HCT116 (cell line): ENCODE measurements at regions not wholly inside any gene's neighbourhood (a gene's known extent, or its start where the extent isn't known, plus 50 kb on each side); places are given as distances from the start of the nearest gene placed in this dataset.

ENCODE experiments used
- ATAC-seq: fragments of 200-7000 bp; cut with Tn5 transposase; 2 replicates; pipeline ENCODE4 v1.9.1; 2020; ENCODE audit warnings: mild to moderate bottlenecking, moderate library complexity
- BruUV-seq: library from RNA; stranded (reverse); fragments of 400-500 nt; replicated peaks from 2 replicates; lab custom pipeline; 2021; lab: Mats Ljungman, UMichigan
- CTCF ChIA-PET: fragments of 300-600 bp; sonication (Branson Sonifier 250); formaldehyde crosslinking; loops from one replicate; lab custom pipeline; 2021; ENCODE audit warnings: antibody characterized with exemption; lab: Charles Lee
- POLR2A ChIA-PET: fragments of 300-600, 350-600 bp; sonication (Branson Sonifier 250); formaldehyde crosslinking; loops from one replicate; lab custom pipeline; 2021; ENCODE audit warnings: antibody characterized with exemption; lab: Charles Lee
- RAD21 ChIA-PET, 2 experiments: fragments of 300-600 bp; sonication (Branson Sonifier 250); formaldehyde crosslinking; loops; one replicate each; lab custom pipeline; 2023; ENCODE audit warnings: low total read pairs in 2 of 2; ENCODE audit not compliant: uncharacterized antibody in 2 of 2, unreplicated experiment in 2 of 2, low non-redundant PET in 1 of 2; lab: Charles Lee
- DNase-seq: peaks from one replicate; pipeline ENCODE4 v3.0.0-alpha.2; 2010; ENCODE audit warnings: low read depth, low spot score
- H2AFZ ChIP-seq: fragments of 200-600 bp; shearing (Covaris generic), sonication (generic); 2 replicates; pipeline ENCODE4 v1.6.1; 2017; ENCODE audit warnings: low read depth, mixed run types, mixed read lengths, antibody characterized with exemption, low read length; ENCODE audit not compliant: poor library complexity, severe bottlenecking
- H3K27ac ChIP-seq: 2 replicates; pipeline ENCODE4 v1.5.1; 2012; ENCODE audit warnings: low read depth, low read length
- H3K27me3 ChIP-seq: fragments of 200-600 bp; sonication (generic); 2 replicates; pipeline ENCODE4 v1.6.1; 2016; ENCODE audit warnings: mixed run types, low read length, mixed read lengths; ENCODE audit not compliant: insufficient read depth
- H3K36me3 ChIP-seq, 2 experiments: fragments of 200-500 bp in 1 of 2; fragments of 200-600 bp in 1 of 2; sonication (Bioruptor generic) in 1 of 2; sonication (generic) in 1 of 2; 2 replicates each; pipeline versions ENCODE4 v1.5.1 to v1.6.1; 2014 to 2016; ENCODE audit warnings: low read length in 2 of 2, inconsistent platforms in 1 of 2, mixed read lengths in 1 of 2, mixed run types in 1 of 2; ENCODE audit not compliant: insufficient read depth in 2 of 2, control insufficient read depth in 1 of 2
- H3K4me1 ChIP-seq, 2 experiments: fragments of 200-600 bp in 1 of 2; sonication (generic) in 1 of 2; 2 replicates each; pipeline versions ENCODE4 v1.5.1 to v1.6.1; 2012 to 2017; ENCODE audit warnings: low read length in 2 of 2, inconsistent platforms in 1 of 2, mild to moderate bottlenecking in 1 of 2, mixed read lengths in 1 of 2, mixed run types in 1 of 2, moderate library complexity in 1 of 2; ENCODE audit not compliant: insufficient read depth in 2 of 2, control insufficient read depth in 1 of 2
- H3K4me2 ChIP-seq: fragments of 200-600 bp; sonication (generic); 2 replicates; pipeline ENCODE4 v1.6.1; 2017; ENCODE audit warnings: mixed run types, low read length, mixed read lengths
- H3K4me3 ChIP-seq, 2 experiments: fragments of 200-600 bp in 1 of 2; sonication (generic) in 1 of 2; replicated peaks in 1 of 2; 2 replicates each; pipeline ENCODE4 v1.5.1; 2011 to 2016; ENCODE audit warnings: low read length in 2 of 2, control low read depth in 1 of 2, low read depth in 1 of 2, mild to moderate bottlenecking in 1 of 2, mixed read lengths in 1 of 2, mixed run types in 1 of 2
- H3K79me2 ChIP-seq: fragments of 200-600 bp; sonication (generic); 2 replicates; pipeline ENCODE4 v1.6.1; 2017; ENCODE audit warnings: mild to moderate bottlenecking, mixed run types, low read length, moderate library complexity, mixed read lengths; ENCODE audit not compliant: insufficient read depth
- H3K9ac ChIP-seq: fragments of 200-600 bp; sonication (generic); 2 replicates; pipeline ENCODE4 v1.6.1; 2016; ENCODE audit warnings: low read length, mixed read lengths
- H3K9me2 ChIP-seq: fragments of 200-600 bp; sonication (generic), shearing (Covaris generic); 2 replicates; pipeline ENCODE4 v1.6.1; 2017; ENCODE audit warnings: mixed run types, mild to moderate bottlenecking, moderate library complexity; ENCODE audit not compliant: insufficient read depth
- H3K9me3 ChIP-seq, 2 experiments: fragments of 200-500 bp in 1 of 2; fragments of 200-600 bp in 1 of 2; sonication (Bioruptor generic) in 1 of 2; sonication (generic) in 1 of 2; 2 replicates each; pipeline ENCODE4 v1.6.1; 2014 to 2017; ENCODE audit warnings: low read length in 2 of 2, mixed read lengths in 2 of 2, inconsistent platforms in 1 of 2, low read depth in 1 of 2, mild to moderate bottlenecking in 1 of 2, mixed run types in 1 of 2, moderate library complexity in 1 of 2; ENCODE audit not compliant: control insufficient read depth in 1 of 2, insufficient read depth in 1 of 2
- H4K20me1 ChIP-seq: fragments of 200-600 bp; sonication (generic), shearing (Covaris generic); 2 replicates; pipeline ENCODE4 v1.6.1; 2017; ENCODE audit warnings: mixed run types, mild to moderate bottlenecking, moderate library complexity; ENCODE audit not compliant: insufficient read depth
- CBX3 ChIP-seq: IDR thresholded peaks from 2 replicates; pipeline ENCODE4 v1.6.1; 2012; ENCODE audit warnings: low read depth
- CEBPB ChIP-seq: IDR thresholded peaks from 2 replicates; pipeline ENCODE4 v1.6.1; 2012; ENCODE audit warnings: low read depth
- EGR1 ChIP-seq: IDR thresholded peaks from 2 replicates; pipeline ENCODE4 v1.6.1; 2012; ENCODE audit warnings: low read depth
- ELF1 ChIP-seq: IDR thresholded peaks from 2 replicates; pipeline ENCODE4 v1.6.1; 2012; ENCODE audit warnings: low read depth, borderline replicate concordance
- FOSL1 ChIP-seq: IDR thresholded peaks from 2 replicates; pipeline ENCODE4 v1.6.1; 2012; ENCODE audit warnings: low read depth
- JUND ChIP-seq: IDR thresholded peaks from 2 replicates; pipeline ENCODE4 v1.6.1; 2012
- POLR2A ChIP-seq: IDR thresholded peaks from 2 replicates; pipeline ENCODE4 v1.7.0; 2011; ENCODE audit warnings: borderline replicate concordance; ENCODE audit not compliant: insufficient read depth, insufficient read length; ENCODE audit errors: extremely low read depth
- POLR2AphosphoS5 ChIP-seq: IDR thresholded peaks from 2 replicates; pipeline ENCODE4 v1.6.1; 2011; ENCODE audit warnings: mild to moderate bottlenecking, low read depth, low read length, moderate library complexity
- RAD21 ChIP-seq: IDR thresholded peaks from 2 replicates; pipeline ENCODE4 v1.6.1; 2012; ENCODE audit warnings: low read depth, mild to moderate bottlenecking
- SIN3A ChIP-seq: IDR thresholded peaks from 2 replicates; pipeline ENCODE4 v1.6.1; 2012; ENCODE audit warnings: low read depth
- SRF ChIP-seq: IDR thresholded peaks from 2 replicates; pipeline ENCODE4 v1.6.1; 2012; ENCODE audit warnings: low read depth
- ZNF274 ChIP-seq: fragments of 200-500 bp; sonication (Bioruptor generic); IDR thresholded peaks from 2 replicates; pipeline ENCODE4 v1.6.1; 2014; ENCODE audit warnings: mild to moderate bottlenecking, low read depth, low read length, inconsistent platforms
- intact Hi-C: fragments of 100-400 bp; cut with micrococcal nuclease; formaldehyde crosslinking; loops from 2 replicates; pipeline ENCODE4 v1.10.0; 2022
- TF ChIP-seq, protein P1 (sequence below): IDR thresholded peaks from 2 replicates; pipeline ENCODE4 v1.6.1; 2011; ENCODE audit warnings: mild to moderate bottlenecking, low read length, moderate library complexity; ENCODE audit not compliant: insufficient replicate concordance; ENCODE audit errors: extremely low read depth
- TF ChIP-seq, protein P2 (sequence below): IDR thresholded peaks from 2 replicates; pipeline ENCODE4 v1.6.1; 2012

DNA sequence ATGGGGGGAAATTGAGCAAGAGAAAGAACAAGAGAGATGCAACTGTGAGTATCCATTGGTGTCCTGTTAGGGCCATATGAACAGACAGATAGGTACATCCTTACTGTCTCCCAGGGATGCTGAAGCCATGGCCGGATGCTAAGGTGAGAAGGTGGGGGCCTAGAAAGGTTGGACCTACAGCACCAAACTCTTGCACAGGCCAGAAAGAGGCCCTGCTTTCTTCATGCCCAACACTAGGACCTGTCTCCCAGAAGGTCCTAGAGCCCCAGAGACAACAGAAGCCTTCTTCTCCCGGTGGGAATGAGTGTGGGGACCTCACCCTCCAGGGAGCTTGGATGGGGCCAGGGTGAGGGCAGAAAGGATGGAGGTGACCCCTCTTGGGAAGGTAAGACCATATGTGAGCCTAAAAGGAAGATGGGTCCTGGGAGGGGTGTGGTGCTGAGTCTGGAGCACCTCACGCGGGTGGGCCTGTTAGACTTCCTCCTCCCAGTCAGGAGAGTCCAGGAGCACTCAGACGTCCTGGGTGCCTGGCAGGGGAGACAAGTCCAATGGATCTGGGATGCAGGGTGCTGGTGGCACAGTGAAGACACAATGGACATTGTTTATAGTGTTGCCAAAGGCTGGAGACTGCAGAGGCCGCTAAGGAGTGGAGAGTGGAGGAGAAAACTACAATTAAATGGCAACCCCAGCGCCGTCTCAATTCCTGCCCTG is 265.3 kb downstream of the CYP26B1 start:
- ChIA-PET CTCF (interaction anchor here (2.1 kb wide), 1 partner anchor 11 kb away, joined by 7 read pairs; no protein-coding TSS in a partner anchor), RAD21 (no interaction called here), POLR2A (no interaction called here)
- no peaks in the 10 kb centered on the region for H3K36me3 ChIP-seq
- peaks cover 39 to 58% of the 10 kb centered on the region in 2 experiments for H3K4me1 ChIP-seq
- no peak overlapping the region for H3K4me3 ChIP-seq
- no peaks in the 10 kb centered on the region for H4K20me1 ChIP-seq
- H3K79me2 ChIP-seq: no peaks in the 10 kb centered on the region
- ATAC-seq (no peak), DNase-seq (no peak)
- H3K4me2 ChIP-seq: peak overlapping the region; percentile 58
- no TSS peak for BruUV-seq
- H3K9me3 ChIP-seq: no peaks in the 10 kb centered on the region
- H3K27ac ChIP-seq: no peak overlapping the region
- no peak for TF ChIP-seq JUND
- TF ChIP-seq, protein P1, sequence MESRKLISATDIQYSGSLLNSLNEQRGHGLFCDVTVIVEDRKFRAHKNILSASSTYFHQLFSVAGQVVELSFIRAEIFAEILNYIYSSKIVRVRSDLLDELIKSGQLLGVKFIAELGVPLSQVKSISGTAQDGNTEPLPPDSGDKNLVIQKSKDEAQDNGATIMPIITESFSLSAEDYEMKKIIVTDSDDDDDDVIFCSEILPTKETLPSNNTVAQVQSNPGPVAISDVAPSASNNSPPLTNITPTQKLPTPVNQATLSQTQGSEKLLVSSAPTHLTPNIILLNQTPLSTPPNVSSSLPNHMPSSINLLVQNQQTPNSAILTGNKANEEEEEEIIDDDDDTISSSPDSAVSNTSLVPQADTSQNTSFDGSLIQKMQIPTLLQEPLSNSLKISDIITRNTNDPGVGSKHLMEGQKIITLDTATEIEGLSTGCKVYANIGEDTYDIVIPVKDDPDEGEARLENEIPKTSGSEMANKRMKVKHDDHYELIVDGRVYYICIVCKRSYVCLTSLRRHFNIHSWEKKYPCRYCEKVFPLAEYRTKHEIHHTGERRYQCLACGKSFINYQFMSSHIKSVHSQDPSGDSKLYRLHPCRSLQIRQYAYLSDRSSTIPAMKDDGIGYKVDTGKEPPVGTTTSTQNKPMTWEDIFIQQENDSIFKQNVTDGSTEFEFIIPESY: no peak
- TF ChIP-seq ELF1: no peak
- TF ChIP-seq RAD21: no peak
- TF ChIP-seq POLR2AphosphoS5: no peak
- TF ChIP-seq, protein P2, sequence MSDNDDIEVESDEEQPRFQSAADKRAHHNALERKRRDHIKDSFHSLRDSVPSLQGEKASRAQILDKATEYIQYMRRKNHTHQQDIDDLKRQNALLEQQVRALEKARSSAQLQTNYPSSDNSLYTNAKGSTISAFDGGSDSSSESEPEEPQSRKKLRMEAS: no peak
- no peak for TF ChIP-seq FOSL1
- TF ChIP-seq SRF: no peak
- TF ChIP-seq SIN3A: no peak
- TF ChIP-seq CEBPB: no peak
- no peak for TF ChIP-seq EGR1
- no peak for TF ChIP-seq POLR2A
- no peak for TF ChIP-seq CBX3
- TF ChIP-seq ZNF274: no peak
- no peak overlapping the region for H2AFZ ChIP-seq
- H3K9ac ChIP-seq: no peak overlapping the region
- no peaks in the 10 kb centered on the region for H3K27me3 ChIP-seq
- intact Hi-C loops: no loop called here
- H3K9me2 ChIP-seq: no peaks in the 10 kb centered on the region
